Activated CD4-positive, alpha-beta T cell treated with anti-CD3 and anti-CD28 coated beads, Interleukin-2, amount 50 U/mL, for 24 hours (primary cell): ENCODE measurements at regions not wholly inside any gene's neighbourhood (a gene's known extent, or its start where the extent isn't known, plus 50 kb on each side); places are given as distances from the start of the nearest gene placed in this dataset.
"Not testable (repeated sequence)": the region's sequence is repeated elsewhere in the genome, so short reads cannot be mapped to it uniquely, and the experiment has no call there.

Source experiments
- DNase-seq, 2 donors: peaks; one replicate each; pipeline ENCODE4 v3.0.0-alpha.2; 2020; ENCODE audit warnings: low read depth in 1 of 2, low spot score in 1 of 2

- DNase-seq = no peak
Measured at GRCh38 chr7:106583706-106584690, 77.0 kb downstream of the CCDC71L start.

GRCh38 chr7:106583100-106583499 lies 77.9 kb downstream of the CCDC71L start:
- DNase-seq = no peak

GRCh38 chr7:106582365-106582764 lies 78.6 kb downstream of the CCDC71L start:
- no peak for DNase-seq

- DNase-seq = not testable (repeated sequence)
Measured at GRCh38 chr7:106579086-106579485, 81.9 kb downstream of the CCDC71L start.

- no peak for DNase-seq
Measured at GRCh38 chr7:106575138-106575823, 85.7 kb downstream of the CCDC71L start.

- DNase-seq = no peak
Measured at GRCh38 chr7:106573738-106574137, 87.2 kb downstream of the CCDC71L start.

GRCh38 chr7:106573125-106573663 lies 87.8 kb downstream of the CCDC71L start:
- no peak for DNase-seq

- no peak for DNase-seq
Measured at GRCh38 chr7:106572394-106573124, 88.4 kb downstream of the CCDC71L start.

GRCh38 chr7:106571563-106571962 lies 89.4 kb downstream of the CCDC71L start:
- no peak for DNase-seq

- no peak for DNase-seq
Measured at GRCh38 chr7:106570948-106571418, 90.0 kb downstream of the CCDC71L start.

GRCh38 chr7:106570146-106570545 lies 90.8 kb downstream of the CCDC71L start:
- no peak for DNase-seq

- DNase-seq = no peak
Measured at GRCh38 chr7:106569500-106569929, 91.4 kb downstream of the CCDC71L start.

GRCh38 chr7:106568680-106569499 lies 92.1 kb downstream of the CCDC71L start:
- DNase-seq = no peak

- DNase-seq = no peak
Measured at GRCh38 chr7:106568002-106568679, 92.8 kb downstream of the CCDC71L start.

- DNase-seq = not testable (repeated sequence)
Measured at GRCh38 chr7:106567204-106568001, 93.6 kb downstream of the CCDC71L start.

- no peak for DNase-seq
Measured at GRCh38 chr7:106566672-106567071, 94.3 kb downstream of the CCDC71L start.

- DNase-seq = no peak
Measured at GRCh38 chr7:106566196-106566595, 94.8 kb downstream of the CCDC71L start.

- no peak for DNase-seq
Measured at GRCh38 chr7:106565428-106565827, 95.5 kb downstream of the CCDC71L start.
